Tibial artery (tissue), 4 donors: ENCODE measurements at regions not wholly inside any gene's neighbourhood (a gene's known extent, or its start where the extent isn't known, plus 50 kb on each side); places are given as distances from the start of the nearest gene placed in this dataset.

ENCODE experiments used
- DNase-seq, 2 donors: peaks; one replicate each; pipeline ENCODE4 v3.0.0-alpha.2; 2019
- H3K27ac ChIP-seq, 2 donors: fragments of 200-600 bp; sonication (generic) in 1 of 2; 1 replicate in 1 of 2; 2 replicates in 1 of 2; pipeline ENCODE4 v1.5.1; 2018 to 2019; ENCODE audit warnings: mild to moderate bottlenecking in 1 of 2
- H3K27me3 ChIP-seq, 2 donors: fragments of 200-600 bp; sonication (generic) in 1 of 2; one replicate each; pipeline versions ENCODE4 v1.5.1 to v1.6.0; 2016 to 2019
- H3K36me3 ChIP-seq, 3 donors: fragments of 200-600 bp; sonication (generic) in 2 of 3; one replicate each; pipeline ENCODE4 v1.5.1; 2016 to 2019; ENCODE audit warnings: mild to moderate bottlenecking in 2 of 3
- H3K4me1 ChIP-seq, 4 donors: fragments of 200-600 bp; sonication (generic) in 2 of 4; 1 replicate in 3 of 4; 2 replicates in 1 of 4; pipeline ENCODE4 v1.5.1; 2016 to 2019
- H3K4me3 ChIP-seq, 2 donors: fragments of 200-600 bp; sonication (generic) in 1 of 2; 1 replicate in 1 of 2; 2 replicates in 1 of 2; pipeline ENCODE4 v1.5.1; 2018 to 2019; ENCODE audit warnings: mild to moderate bottlenecking in 2 of 2
- H3K9me3 ChIP-seq, 3 donors: fragments of 200-600 bp; sonication (generic) in 1 of 3; one replicate each; pipeline ENCODE4 v1.5.1; 2016 to 2019
- CTCF ChIP-seq, 2 experiments: fragments of 200-600 bp in 1 of 2; fragments of 450-650 bp in 1 of 2; IDR thresholded peaks; one replicate each; pipeline ENCODE4 v1.5.1; 2017 to 2019; ENCODE audit warnings: antibody characterized with exemption in 2 of 2, mild to moderate bottlenecking in 1 of 2, moderate library complexity in 1 of 2
- intact Hi-C: fragments of 100-400 bp; cut with DNase I; formaldehyde crosslinking; loops from one replicate; pipeline ENCODE4 v1.15.0; 2023; ENCODE audit warnings: low total_unique reads

GRCh38 chr11:69978841-69979614, 99.1 kb upstream of the ANO1 start:
- no peak overlapping the region for H3K4me3 ChIP-seq
- intact Hi-C loops: no loop called here

GRCh38 chr11:69979632-69980031, 98.5 kb upstream of the ANO1 start:
- Histone ChIP-seq H3K9me3 (no peaks in the 10 kb centered on the region), H3K27me3 (no peaks in the 10 kb centered on the region), H3K27ac (peak overlapping the region; percentile 66 to 71), H3K36me3 (no peaks in the 10 kb centered on the region), H3K4me1 (peaks cover 8 to 68% (median 47%) of the 10 kb centered on the region in 4 donors), H3K4me3 (peak overlapping the region in 1 of 2 donors; percentile 7)
- peak in 1 of 2 donors; percentile 75 for DNase-seq
- intact Hi-C loops: loop anchor here (10.0 kb wide), 1 partner anchor 45 kb away; no protein-coding TSS in a partner anchor
- TF ChIP-seq CTCF (IDR thresholded peaks at IDR 0.05): no peak

More at GRCh38 chr11:69978841-69979614, 99.1 kb upstream of the ANO1 start:
- Histone ChIP-seq H3K27ac (peak overlapping the region; percentile 66 to 71), H3K4me1 (peaks cover 8 to 62% (median 41%) of the 10 kb centered on the region in 4 donors), H3K36me3 (no peaks in the 10 kb centered on the region), H3K27me3 (no peaks in the 10 kb centered on the region), H3K9me3 (no peaks in the 10 kb centered on the region)
- no peak for TF ChIP-seq CTCF (IDR thresholded peaks at IDR 0.05)
- no peak for DNase-seq

GRCh38 chr11:69981119-69981784, 96.9 kb upstream of the ANO1 start:
- no peaks in the 10 kb centered on the region for H3K27me3 ChIP-seq
- TF ChIP-seq CTCF (IDR thresholded peaks at IDR 0.05): no peak
- peaks cover 8 to 84% (median 62%) of the 10 kb centered on the region in 4 donors for H3K4me1 ChIP-seq
- intact Hi-C loops: loop anchor here (10.0 kb wide), 1 partner anchor 46 kb away; no protein-coding TSS in a partner anchor
- H3K4me3 ChIP-seq: no peak overlapping the region
- H3K9me3 ChIP-seq: no peaks in the 10 kb centered on the region
- peak overlapping the region in 1 of 2 donors; percentile 11 for H3K27ac ChIP-seq
- DNase-seq: no peak
- H3K36me3 ChIP-seq: no peaks in the 10 kb centered on the region

GRCh38 chr11:69982690-69983570, 95.2 kb upstream of the ANO1 start:
- intact Hi-C loops: loop anchor here (10.0 kb wide), 1 partner anchor 48 kb away; no protein-coding TSS in a partner anchor
- Histone ChIP-seq H3K9me3 (no peaks in the 10 kb centered on the region), H3K4me1 (peaks cover 8 to 95% (median 64%) of the 10 kb centered on the region in 4 donors), H3K4me3 (no peak overlapping the region), H3K36me3 (no peaks in the 10 kb centered on the region), H3K27ac (peak overlapping the region; percentile 24 to 87), H3K27me3 (no peaks in the 10 kb centered on the region)
- DNase-seq: no peak
- no peak for TF ChIP-seq CTCF (IDR thresholded peaks at IDR 0.05)

- intact Hi-C loops: loop anchor here (10.0 kb wide), 1 partner anchor 49 kb away; no protein-coding TSS in a partner anchor
- no peaks in the 10 kb centered on the region for H3K27me3 ChIP-seq
- peaks cover 4 to 95% (median 58%) of the 10 kb centered on the region in 4 donors for H3K4me1 ChIP-seq
Measured at GRCh38 chr11:69983571-69983877, 94.6 kb upstream of the ANO1 start.

More at GRCh38 chr11:69983571-69983877, 94.6 kb upstream of the ANO1 start:
- H3K36me3 ChIP-seq: no peaks in the 10 kb centered on the region
- no peak for DNase-seq
- TF ChIP-seq CTCF (IDR thresholded peaks at IDR 0.05): no peak
- H3K4me3 ChIP-seq: peak overlapping the region in 1 of 2 donors; percentile 3
- no peaks in the 10 kb centered on the region for H3K9me3 ChIP-seq
- H3K27ac ChIP-seq: peak overlapping the region; percentile 24 to 87
